GM18517 (cell line): ENCODE measurements at regions not wholly inside any gene's neighbourhood (a gene's known extent, or its start where the extent isn't known, plus 50 kb on each side); places are given as distances from the start of the nearest gene placed in this dataset.

ENCODE experiments used
- ATAC-seq: cut with Tn5 transposase; IDR thresholded peaks from one replicate; pipeline ENCODE4 v1.9.1; 2021; ENCODE audit warnings: mild to moderate bottlenecking, moderate library complexity; ENCODE audit not compliant: unreplicated experiment

GRCh38 chr2:223222397-223222796, 170.4 kb downstream of the KCNE4 start:
- no peak for ATAC-seq

- no peak for ATAC-seq
Measured at GRCh38 chr2:223223156-223223555, 171.2 kb downstream of the KCNE4 start.

DNA sequence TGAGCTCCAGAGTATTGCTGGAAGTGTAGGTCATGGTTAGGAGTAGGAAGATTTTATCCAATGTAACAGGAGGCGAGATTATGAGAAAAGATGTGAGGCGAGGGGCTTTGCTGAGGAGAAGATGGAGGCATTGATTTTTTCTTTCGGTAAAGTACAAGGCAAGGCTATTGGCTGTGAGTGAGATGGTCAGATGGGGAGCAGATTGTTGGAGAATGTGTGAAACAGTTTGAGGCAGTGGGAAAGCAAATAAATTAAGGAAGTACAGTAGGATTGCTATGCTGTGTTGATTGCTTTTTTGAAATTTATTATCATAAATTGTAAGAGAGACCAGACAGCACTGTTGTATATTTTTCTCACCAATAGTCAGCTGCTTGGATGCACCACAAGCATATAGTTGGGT, 173.3 kb downstream of the KCNE4 start:
- ATAC-seq, result no peak

DNA sequence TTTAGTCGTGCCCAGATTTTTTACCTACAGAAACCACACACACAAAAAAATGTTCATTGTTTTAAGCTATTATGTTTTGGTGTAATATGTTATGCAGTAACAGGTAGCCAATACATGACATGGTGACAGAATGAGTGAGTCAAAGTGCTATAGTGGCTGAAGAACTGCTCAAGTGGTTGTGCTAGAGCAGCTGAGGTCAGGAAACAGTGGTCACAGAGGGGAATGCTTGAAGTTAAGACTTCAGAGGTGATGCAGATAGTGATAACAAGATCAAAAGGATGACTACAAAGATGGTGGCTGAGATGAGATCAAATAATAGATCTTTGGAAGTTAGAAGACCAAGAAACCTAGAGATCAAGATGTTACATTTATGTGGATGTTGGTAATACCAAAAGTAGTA, 174.3 kb downstream of the KCNE4 start:
- ATAC-seq, result no peak

- ATAC-seq, result no peak
Measured at GRCh38 chr2:223227338-223227737, 175.3 kb downstream of the KCNE4 start.

DNA sequence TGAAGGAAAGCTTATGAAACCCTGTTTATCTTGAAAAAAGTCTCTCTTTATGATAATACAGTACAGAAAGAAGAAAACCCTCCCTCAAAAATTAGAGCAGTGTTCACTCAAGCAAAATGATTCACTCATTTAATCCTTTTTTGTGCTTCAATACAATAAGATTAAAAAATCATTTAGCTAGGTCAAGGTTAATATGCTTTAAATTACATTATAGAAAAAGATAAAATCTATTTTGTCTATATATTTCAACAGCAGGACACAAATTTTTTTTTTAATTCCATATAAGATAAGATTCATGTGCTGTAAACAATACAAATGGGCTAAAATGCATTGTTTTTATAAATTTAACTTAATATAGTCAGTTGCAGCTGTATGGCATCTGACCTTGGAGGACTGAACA, 176.9 kb downstream of the KCNE4 start:
- ATAC-seq, result no peak

DNA sequence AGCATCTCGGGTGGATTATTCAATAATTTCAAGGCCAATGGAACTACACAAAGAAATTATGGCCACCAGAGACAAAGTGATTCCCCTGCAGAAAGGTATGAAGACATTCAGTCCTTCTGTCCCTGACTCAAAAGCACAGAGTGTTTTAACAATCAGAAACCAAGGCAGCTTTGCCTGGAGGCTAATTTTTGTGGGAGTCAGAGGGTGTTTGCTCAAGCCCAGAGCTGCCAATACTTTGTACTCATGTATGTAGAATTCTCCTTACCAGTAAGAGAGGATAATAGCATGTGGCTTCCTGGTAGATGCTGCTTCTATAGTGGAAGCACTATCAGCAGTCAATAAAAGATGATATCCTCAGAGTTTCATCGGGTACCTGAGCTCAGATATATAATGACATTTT, 178.4 kb downstream of the KCNE4 start:
- ATAC-seq, result no peak

GRCh38 chr2:223232285-223232684, 180.3 kb downstream of the KCNE4 start:
- ATAC-seq, result no peak

GRCh38 chr2:223232896-223233295, 180.9 kb downstream of the KCNE4 start:
- no peak for ATAC-seq

DNA sequence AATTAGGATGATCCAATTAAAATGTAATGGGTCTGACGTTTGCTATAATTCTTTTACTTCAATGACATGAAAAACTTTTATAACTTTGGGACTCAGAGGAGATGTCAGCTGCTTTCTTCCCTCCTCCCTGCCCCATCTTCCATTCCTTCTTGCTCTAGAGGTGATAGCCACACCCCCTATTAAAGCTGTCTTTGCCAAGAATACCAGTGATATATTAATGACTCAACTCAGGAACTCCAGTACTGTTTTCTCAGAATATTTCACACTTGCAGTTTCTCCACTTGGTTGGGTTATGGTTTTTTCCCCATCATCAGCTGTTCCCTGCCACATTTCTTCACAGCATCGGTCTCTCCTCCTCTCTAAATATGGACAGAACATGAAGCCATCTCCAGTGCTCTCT, 184.0 kb downstream of the KCNE4 start:
- no peak for ATAC-seq

- ATAC-seq, result no peak
Measured at GRCh38 chr2:223238301-223238700, 186.3 kb downstream of the KCNE4 start.

GRCh38 chr2:223243233-223243632, 191.2 kb downstream of the KCNE4 start:
- no peak for ATAC-seq

DNA sequence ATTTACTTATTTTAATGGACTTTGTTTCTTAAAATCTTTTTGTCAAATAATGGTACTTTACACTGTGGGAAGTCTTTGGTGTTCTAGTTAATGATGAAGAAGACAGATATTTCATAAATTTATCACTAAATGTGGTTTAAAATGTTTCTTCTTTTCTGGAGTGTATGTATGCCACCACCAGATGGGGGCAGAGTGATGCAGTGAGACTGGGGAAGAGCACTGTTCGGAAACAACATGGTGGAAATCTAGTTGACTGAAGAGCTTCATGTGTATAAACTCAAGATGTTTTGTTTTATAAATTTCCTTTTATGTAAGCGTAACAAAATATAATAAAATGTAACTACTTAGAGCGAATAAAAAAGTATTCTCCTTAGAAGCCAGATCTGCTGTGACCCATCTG, 195.1 kb downstream of the KCNE4 start:
- no peak for ATAC-seq

DNA sequence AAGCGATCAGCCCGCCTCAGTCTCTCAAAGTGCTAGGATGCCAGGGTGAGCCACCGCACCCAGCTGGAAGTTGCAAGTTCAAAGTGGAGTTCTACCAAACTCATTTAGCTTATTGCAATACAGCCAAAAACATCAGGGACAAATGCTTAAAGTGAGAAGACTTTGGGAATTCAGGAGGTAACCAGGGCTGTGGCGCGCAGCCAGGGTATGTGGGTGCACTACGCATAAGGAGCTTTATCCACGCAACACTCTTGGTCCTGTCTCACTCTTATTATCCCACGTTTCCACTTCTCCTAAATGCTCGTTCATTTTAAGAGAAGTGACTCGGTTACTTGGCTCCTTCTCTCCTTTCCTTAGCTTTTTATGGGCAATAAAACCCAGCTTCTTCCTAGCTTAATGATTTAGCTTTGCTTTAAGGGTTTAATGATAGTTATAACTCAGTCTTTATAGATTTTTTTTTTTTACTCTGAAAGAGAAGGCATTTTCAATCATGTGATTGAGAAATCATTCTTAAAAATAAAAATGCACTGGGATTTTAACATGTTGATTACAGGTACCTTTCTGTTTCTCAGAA, 199.8 kb downstream of the KCNE4 start:
- no peak for ATAC-seq

DNA sequence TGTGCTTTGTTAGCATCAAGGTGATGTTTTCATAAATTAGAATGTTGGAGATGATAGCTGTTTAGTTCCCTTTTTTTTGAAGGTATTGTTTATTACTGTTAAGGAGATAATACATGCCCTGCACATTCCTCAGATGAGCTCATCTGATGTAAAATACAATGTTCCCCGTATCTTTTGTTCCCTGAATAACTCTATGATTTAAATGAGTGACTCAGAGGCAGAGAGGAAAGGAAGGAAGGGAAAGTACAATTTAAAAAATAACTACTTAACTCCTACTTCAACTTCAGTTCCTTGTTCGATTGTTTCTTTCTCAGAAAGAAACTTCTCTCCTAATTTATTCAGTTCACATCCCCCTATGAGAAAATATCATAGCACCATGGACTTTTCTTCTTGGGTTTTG, 208.7 kb downstream of the KCNE4 start:
- no peak for ATAC-seq

GRCh38 chr2:223262946-223263345, 211.0 kb downstream of the KCNE4 start:
- no peak for ATAC-seq

GRCh38 chr2:223264541-223265193, 212.7 kb downstream of the KCNE4 start:
- ATAC-seq, result no peak

GRCh38 chr2:223267160-223267951, 215.4 kb downstream of the KCNE4 start:
- ATAC-seq, result no peak

DNA sequence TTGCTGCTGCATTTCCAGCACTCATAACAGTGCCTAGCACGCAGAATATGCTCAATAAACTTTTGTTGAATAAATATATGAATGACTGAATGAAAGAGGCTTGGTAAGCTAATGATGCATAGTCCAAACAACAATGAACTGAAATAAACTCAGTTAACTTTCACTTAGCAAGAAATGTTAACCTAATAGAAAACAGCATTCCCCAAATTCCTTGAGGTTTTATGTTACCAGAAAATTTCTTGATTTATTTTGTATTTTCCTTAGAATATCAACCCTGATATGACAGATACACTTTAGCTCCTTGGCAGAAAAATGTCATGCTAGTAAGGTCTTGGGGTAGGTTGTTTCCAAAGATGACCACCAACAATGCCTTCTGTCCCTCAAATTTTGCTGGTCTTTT, 217.4 kb downstream of the KCNE4 start:
- ATAC-seq, result no peak

DNA sequence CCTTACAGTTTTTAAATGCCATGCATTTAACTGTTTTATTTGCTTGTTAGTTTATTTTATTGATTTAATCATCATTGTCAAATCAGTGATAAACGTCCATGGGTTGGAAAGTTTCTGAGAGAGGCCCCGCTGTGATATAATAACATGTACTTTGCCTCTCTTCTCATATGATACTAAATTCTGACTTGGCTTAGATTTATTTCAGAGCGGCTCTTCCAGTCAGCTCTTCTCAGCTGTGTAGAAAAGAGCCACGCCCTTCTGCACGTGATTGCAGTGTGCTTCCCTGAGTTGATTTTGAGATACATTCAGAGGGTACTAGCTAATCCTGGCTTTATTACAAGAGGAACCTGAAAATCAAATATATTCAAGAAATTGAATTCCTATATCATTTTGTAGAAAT, 218.6 kb downstream of the KCNE4 start:
- ATAC-seq, result no peak

- no peak for ATAC-seq
Measured at GRCh38 chr2:223273995-223274394, 222.0 kb downstream of the KCNE4 start.

DNA sequence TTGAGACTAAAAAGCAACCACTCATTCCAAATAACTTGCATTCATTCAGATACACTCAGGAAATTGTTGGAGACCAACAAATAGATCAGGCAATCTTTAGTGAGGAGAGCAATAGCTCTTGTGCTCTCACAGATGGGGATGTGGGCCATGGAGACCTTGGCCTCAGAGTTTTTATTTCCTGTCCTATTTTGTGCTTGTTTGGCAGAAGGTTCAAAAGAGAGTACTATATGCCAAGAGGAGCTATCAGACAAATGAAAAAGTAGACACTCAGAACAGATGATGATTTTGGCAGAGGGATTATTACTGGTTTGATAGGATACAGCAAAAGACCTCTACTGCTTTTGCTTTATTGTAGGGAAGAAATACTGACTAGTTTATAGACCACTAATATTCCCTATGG, 230.2 kb downstream of the KCNE4 start:
- no peak for ATAC-seq
